Adrenal gland (tissue), 9 donors: ENCODE measurements at regions not wholly inside any gene's neighbourhood (a gene's known extent, or its start where the extent isn't known, plus 50 kb on each side); places are given as distances from the start of the nearest gene placed in this dataset.
"Not testable (repeated sequence)": the region's sequence is repeated elsewhere in the genome, so short reads cannot be mapped to it uniquely, and the experiment has no call there.

Source experiments
- DNase-seq, 7 donors: peaks; one replicate each; pipeline ENCODE4 v3.0.0-alpha.2; 2019 to 2020
- H3K27ac ChIP-seq, 5 donors: fragments of 200-600 bp; sonication (generic) in 4 of 5; 1 replicate in 3 of 5; 2 replicates in 2 of 5; pipeline versions ENCODE4 v1.5.1 to v1.8.0; 2016 to 2020; ENCODE audit warnings: mild to moderate bottlenecking in 1 of 5
- H3K27me3 ChIP-seq: fragments of 200-600 bp; 2 replicates; pipeline ENCODE4 v1.8.0; 2021
- H3K36me3 ChIP-seq, 2 donors: fragments of 200-600 bp; replicated peaks in 1 of 2; 1 replicate in 1 of 2; 2 replicates in 1 of 2; pipeline versions ENCODE4 v1.5.1 to v1.8.0; 2018 to 2022
- H3K4me1 ChIP-seq, 2 donors: fragments of 200-600 bp; replicated peaks in 1 of 2; 1 replicate in 1 of 2; 2 replicates in 1 of 2; pipeline versions ENCODE4 v1.5.1 to v1.8.0; 2018 to 2021
- H3K4me3 ChIP-seq, 4 donors: fragments of 200-600 bp; sonication (generic) in 3 of 4; one replicate each; pipeline ENCODE4 v1.5.1; 2016 to 2018
- H3K9me3 ChIP-seq, 3 donors: fragments of 200-600 bp; sonication (generic) in 1 of 3; replicated peaks in 1 of 3; 1 replicate in 2 of 3; 2 replicates in 1 of 3; pipeline versions ENCODE4 v1.5.1 to v1.8.0; 2016 to 2021
- CTCF ChIP-seq, 6 experiments: fragments of 450-650 bp in 4 of 6; fragments of 200-600 bp in 2 of 6; sonication (generic) in 1 of 6; IDR thresholded peaks; 1 replicate in 5 of 6; 2 replicates in 1 of 6; pipeline versions ENCODE4 v1.5.1 to v1.8.0; 2016 to 2021; ENCODE audit warnings: antibody characterized with exemption in 6 of 6, mild to moderate bottlenecking in 2 of 6, moderate library complexity in 1 of 6
- POLR2A ChIP-seq, 2 donors: fragments of 450-650 bp; IDR thresholded peaks; one replicate each; pipeline ENCODE4 v1.6.1; 2017; ENCODE audit warnings: antibody characterized with exemption in 2 of 2, mild to moderate bottlenecking in 2 of 2, moderate library complexity in 1 of 2
- WGBS, 4 donors: extraction: QIAGEN DNeasy Blood & Tissue Kit in 2 of 4; methylation state at CpG; one replicate each; pipeline versions ENCODE4 v1.1.5 to v1.1.7; 2013 to 2017; 5-methylcytosine and 5-hydroxymethylcytosine counted together
- intact Hi-C, 2 donors: fragments of 100-400 bp; cut with DNase I; formaldehyde crosslinking; loops; one replicate each; pipeline versions ENCODE4 v1.14.1 to v1.15.0; 2022 to 2023
- donor health status: healthy with polysubstance abuse.
- donor health status: Bipolar disorder and iron deficiency.
- donor health status: DM: yes; HTN: yes; CAD: no.
- donor health status: DM: no; HTN: no; CAD: no.
- donor health status: DM: no; HTN: no; CAD: no.

- DNase-seq: no peak
Measured at GRCh38 chr5:85990998-85991397, 626.7 kb upstream of the COX7C start.

GRCh38 chr5:85994653-85995052 is 623.1 kb upstream of the COX7C start:
- 72 to 84% (median 78%) methylated on average over 3 of the region's 3 CpGs for WGBS, 4 donors
- intact Hi-C loops, H3K36me3 ChIP-seq, H3K4me3 ChIP-seq, H3K9me3 ChIP-seq, H3K4me1 ChIP-seq, H3K27ac ChIP-seq, DNase-seq, H3K27me3 ChIP-seq: not testable (repeated sequence)

More at GRCh38 chr5:85990998-85991397, 626.7 kb upstream of the COX7C start:
- TF ChIP-seq CTCF (IDR thresholded peaks at IDR 0.05) (no peak), POLR2A (IDR thresholded peaks at IDR 0.05) (no peak)
- Histone ChIP-seq H3K27ac (no peak overlapping the region), H3K9me3 (no peaks in the 10 kb centered on the region), H3K27me3 (no peaks in the 10 kb centered on the region), H3K4me3 (no peak overlapping the region), H3K36me3 (no peaks in the 10 kb centered on the region), H3K4me1 (no peaks in the 10 kb centered on the region)
- 76 to 89% (median 83%) methylated on average over 2 of the region's 2 CpGs for WGBS, 4 donors
- intact Hi-C loops: no loop called here

GRCh38 chr5:85998656-85999055 is 619.1 kb upstream of the COX7C start:
- Histone ChIP-seq H3K4me3 (no peak overlapping the region), H3K4me1 (no peaks in the 10 kb centered on the region), H3K36me3 (no peaks in the 10 kb centered on the region), H3K27ac (no peak overlapping the region), H3K9me3 (no peaks in the 10 kb centered on the region), H3K27me3 (no peaks in the 10 kb centered on the region)
- TF ChIP-seq CTCF (IDR thresholded peaks at IDR 0.05) (no peak), POLR2A (IDR thresholded peaks at IDR 0.05) (no peak)
- no peak for DNase-seq
- 24 to 69% (median 51%) methylated on average over 2 of the region's 2 CpGs for WGBS, 4 donors
- intact Hi-C loops: no loop called here

GRCh38 chr5:86008293-86008692 is 609.4 kb upstream of the COX7C start:
- no peak overlapping the region for H3K4me3 ChIP-seq
- H3K9me3 ChIP-seq: no peaks in the 10 kb centered on the region
- no peaks in the 10 kb centered on the region for H3K4me1 ChIP-seq
- no peaks in the 10 kb centered on the region for H3K27me3 ChIP-seq
- TF ChIP-seq POLR2A (IDR thresholded peaks at IDR 0.05) (no peak), CTCF (IDR thresholded peaks at IDR 0.05) (no peak)
- no peak for DNase-seq
- H3K36me3 ChIP-seq: no peaks in the 10 kb centered on the region
- H3K27ac ChIP-seq: no peak overlapping the region
- 64 to 81% (median 76%) methylated on average over 2 of the region's 2 CpGs for WGBS, 4 donors
- intact Hi-C loops: no loop called here

- H3K4me1 ChIP-seq: no peaks in the 10 kb centered on the region
- TF ChIP-seq CTCF (IDR thresholded peaks at IDR 0.05): no peak
- TF ChIP-seq POLR2A (IDR thresholded peaks at IDR 0.05): no peak
- H3K9me3 ChIP-seq: no peaks in the 10 kb centered on the region
- H3K4me3 ChIP-seq: no peak overlapping the region
- no peak overlapping the region for H3K27ac ChIP-seq
- intact Hi-C loops: no loop called here
- no peaks in the 10 kb centered on the region for H3K27me3 ChIP-seq
- no peaks in the 10 kb centered on the region for H3K36me3 ChIP-seq
- DNase-seq: no peak
- 81 to 94% (median 83%) methylated on average over 1 to 3 of the region's 3 CpGs for WGBS, 4 donors
Measured at GRCh38 chr5:86008704-86009103, 609.0 kb upstream of the COX7C start.
